OCI-LY7 (cell line): ENCODE measurements at regions not wholly inside any gene's neighbourhood (a gene's known extent, or its start where the extent isn't known, plus 50 kb on each side); places are given as distances from the start of the nearest gene placed in this dataset.

Experiments used
- BruUV-seq: library from RNA; stranded (reverse); fragments of 400-500 nt; replicated peaks from 2 replicates; lab custom pipeline; 2021; lab: Mats Ljungman, UMichigan
- CTCF ChIA-PET: fragments of 300-600 bp; sonication (Branson Sonifier 250); formaldehyde crosslinking; loops from one replicate; lab custom pipeline; 2022; ENCODE audit warnings: antibody characterized with exemption; ENCODE audit not compliant: unreplicated experiment; lab: Charles Lee
- POLR2A ChIA-PET: fragments of 300-600 bp; sonication (Branson Sonifier 250); formaldehyde crosslinking; loops from one replicate; lab custom pipeline; 2022; ENCODE audit warnings: antibody characterized with exemption; lab: Charles Lee
- DNase-seq: peaks from one replicate; pipeline ENCODE4 v3.0.0-alpha.2; 2015; ENCODE audit warnings: low spot score
- H2AFZ ChIP-seq: fragments of 200-600 bp; sonication (generic), shearing (Covaris generic); 2 replicates; pipeline ENCODE4 v1.6.1; 2014; ENCODE audit warnings: mild to moderate bottlenecking, antibody characterized with exemption, low read length, moderate library complexity
- H3K27ac ChIP-seq: fragments of 200-600 bp; sonication (generic); 2 replicates; pipeline ENCODE4 v1.5.1; 2014; ENCODE audit warnings: mixed run types, low read depth, mild to moderate bottlenecking, moderate library complexity, low read length, inconsistent platforms; ENCODE audit not compliant: poor library complexity, severe bottlenecking
- H3K36me3 ChIP-seq: fragments of 200-600 bp; sonication (generic); 2 replicates; pipeline ENCODE4 v1.6.1; 2014; ENCODE audit warnings: mild to moderate bottlenecking, antibody characterized with exemption, low read length, moderate library complexity, mixed read lengths; ENCODE audit not compliant: insufficient read depth
- H3K4me1 ChIP-seq: fragments of 200-600 bp; sonication (generic); 2 replicates; pipeline ENCODE4 v1.5.1; 2014; ENCODE audit warnings: mild to moderate bottlenecking, low read length; ENCODE audit not compliant: insufficient read depth, poor library complexity, severe bottlenecking
- H3K4me2 ChIP-seq: fragments of 200-600 bp; sonication (generic); 2 replicates; pipeline ENCODE4 v1.6.1; 2014; ENCODE audit warnings: mild to moderate bottlenecking, low read length
- H3K4me3 ChIP-seq: fragments of 200-600 bp; sonication (generic); 2 replicates; pipeline ENCODE4 v1.5.1; 2014; ENCODE audit warnings: mild to moderate bottlenecking, low read depth, low read length; ENCODE audit not compliant: poor library complexity, severe bottlenecking
- H3K79me2 ChIP-seq: fragments of 200-600 bp; sonication (generic); 2 replicates; pipeline ENCODE4 v1.6.1; 2016; ENCODE audit warnings: low read depth, mild to moderate bottlenecking, low read length, moderate library complexity, mixed read lengths; ENCODE audit not compliant: insufficient read depth
- H3K9me2 ChIP-seq: fragments of 200-600 bp; sonication (generic); 2 replicates; pipeline ENCODE4 v1.6.1; 2016; ENCODE audit warnings: mild to moderate bottlenecking, low read length, mixed read lengths; ENCODE audit not compliant: insufficient read depth
- H3K9me3 ChIP-seq: fragments of 200-600 bp; sonication (generic); 2 replicates; pipeline ENCODE4 v1.6.1; 2014; ENCODE audit warnings: mild to moderate bottlenecking, mixed run types, low read length, mixed read lengths
- H4K20me1 ChIP-seq: fragments of 200-600 bp; sonication (generic); 2 replicates; pipeline ENCODE4 v1.6.1; 2014; ENCODE audit warnings: mild to moderate bottlenecking, antibody characterized with exemption, low read length, moderate library complexity, mixed read lengths; ENCODE audit not compliant: insufficient read depth
- CTCF ChIP-seq: fragments of 200-600 bp; sonication (generic); conservative IDR thresholded peaks from 2 replicates; pipeline ENCODE4 v1.5.1; 2014; ENCODE audit warnings: mild to moderate bottlenecking, antibody characterized with exemption, low read length, moderate library complexity, mixed read lengths
- EZH2phosphoT487 ChIP-seq: fragments of 200-600 bp; sonication (generic); IDR thresholded peaks from 2 replicates; pipeline ENCODE4 v1.6.1; 2018; ENCODE audit warnings: low read depth, borderline replicate concordance, mild to moderate bottlenecking, mixed run types, antibody characterized with exemption, low read length, moderate library complexity, mixed read lengths
- intact Hi-C: fragments of 100-400 bp; cut with micrococcal nuclease; formaldehyde crosslinking; loops from one replicate; pipeline ENCODE4 v1.10.0; 2022; ENCODE audit not compliant: unreplicated experiment

- no peaks in the 10 kb centered on the region for H4K20me1 ChIP-seq
- ChIA-PET CTCF (no interaction called here), POLR2A (no interaction called here)
- no peak for TF ChIP-seq CTCF
- no peak for TF ChIP-seq EZH2phosphoT487
- no peak overlapping the region for H3K27ac ChIP-seq
- H3K4me2 ChIP-seq = no peak overlapping the region
- no peak overlapping the region for H3K4me3 ChIP-seq
- H3K9me2 ChIP-seq = no peaks in the 10 kb centered on the region
- no peak overlapping the region for H2AFZ ChIP-seq
- no peaks in the 10 kb centered on the region for H3K9me3 ChIP-seq
- no peaks in the 10 kb centered on the region for H3K79me2 ChIP-seq
- DNase-seq = no peak
- H3K36me3 ChIP-seq = no peaks in the 10 kb centered on the region
- no peaks in the 10 kb centered on the region for H3K4me1 ChIP-seq
- BruUV-seq = no TSS peak
- intact Hi-C loops = no loop called here
Observed at GRCh38 chr9:82410866-82411265, 422.3 kb downstream of the SPATA31D1 start.

GRCh38 chr9:82412586-82413305 is 424.2 kb downstream of the SPATA31D1 start:
- H4K20me1 ChIP-seq = no peaks in the 10 kb centered on the region
- H3K4me2 ChIP-seq = no peak overlapping the region
- no peak for DNase-seq
- ChIA-PET POLR2A (interaction anchor here (0.6 to 1.4 kb wide), 2 partner anchors 73 to 656 kb away, joined by 3 read pairs; no protein-coding TSS in a partner anchor), CTCF (no interaction called here)
- no peak overlapping the region for H2AFZ ChIP-seq
- intact Hi-C loops = no loop called here
- BruUV-seq = no TSS peak
- no peaks in the 10 kb centered on the region for H3K9me2 ChIP-seq
- H3K4me1 ChIP-seq = no peaks in the 10 kb centered on the region
- H3K79me2 ChIP-seq = no peaks in the 10 kb centered on the region
- no peak overlapping the region for H3K4me3 ChIP-seq
- no peak for TF ChIP-seq EZH2phosphoT487
- no peak for TF ChIP-seq CTCF
- no peak overlapping the region for H3K27ac ChIP-seq
- H3K36me3 ChIP-seq = no peaks in the 10 kb centered on the region
- no peaks in the 10 kb centered on the region for H3K9me3 ChIP-seq

- no peaks in the 10 kb centered on the region for H3K9me3 ChIP-seq
- H3K4me1 ChIP-seq = no peaks in the 10 kb centered on the region
- POLR2A ChIA-PET = interaction anchor here (1.4 kb wide), 1 partner anchor 9 kb away, joined by 4 read pairs; no protein-coding TSS in a partner anchor
- no peak overlapping the region for H3K4me2 ChIP-seq
- CTCF ChIA-PET = no interaction called here
- H3K79me2 ChIP-seq = no peaks in the 10 kb centered on the region
- H3K4me3 ChIP-seq = no peak overlapping the region
- no peaks in the 10 kb centered on the region for H4K20me1 ChIP-seq
- DNase-seq = no peak
- H3K27ac ChIP-seq = no peak overlapping the region
- intact Hi-C loops = no loop called here
- no peak overlapping the region for H2AFZ ChIP-seq
- TF ChIP-seq CTCF (no peak), EZH2phosphoT487 (no peak)
- H3K9me2 ChIP-seq = no peaks in the 10 kb centered on the region
- no peaks in the 10 kb centered on the region for H3K36me3 ChIP-seq
- BruUV-seq = no TSS peak
Observed at GRCh38 chr9:82417501-82417900, 428.9 kb downstream of the SPATA31D1 start.
